H9 (cell line): ENCODE measurements at regions not wholly inside any gene's neighbourhood (a gene's known extent, or its start where the extent isn't known, plus 50 kb on each side); places are given as distances from the start of the nearest gene placed in this dataset.

Source experiments
- DNase-seq: peaks from one replicate; pipeline ENCODE4 v3.0.0-alpha.2; 2017
- H2AFZ ChIP-seq: one replicate; pipeline ENCODE4 v1.6.1; 2013; ENCODE audit warnings: mild to moderate bottlenecking, low read length, control low read depth, moderate library complexity
- H2AK5ac ChIP-seq: 2 replicates; pipeline ENCODE4 v1.6.1; 2013; ENCODE audit warnings: low read length, control low read depth, mixed read lengths; ENCODE audit not compliant: insufficient read length
- H2BK120ac ChIP-seq: one replicate; pipeline ENCODE4 v1.6.1; 2013; ENCODE audit warnings: low read depth, mild to moderate bottlenecking, low read length, control low read depth, inconsistent platforms; ENCODE audit not compliant: poor library complexity, severe bottlenecking
- H2BK12ac ChIP-seq: 2 replicates; pipeline ENCODE4 v1.6.1; 2013; ENCODE audit warnings: low read length, control low read depth, mixed read lengths, low read depth; ENCODE audit not compliant: insufficient read length
- H2BK15ac ChIP-seq: 2 replicates; pipeline ENCODE4 v1.6.1; 2013; ENCODE audit warnings: low read depth, low read length, control low read depth
- H2BK20ac ChIP-seq: one replicate; pipeline ENCODE4 v1.6.1; 2013; ENCODE audit warnings: low read depth, mild to moderate bottlenecking, low read length, control low read depth, inconsistent platforms; ENCODE audit not compliant: poor library complexity, severe bottlenecking
- H2BK5ac ChIP-seq: 2 replicates; pipeline ENCODE4 v1.6.1; 2013; ENCODE audit warnings: low read length, control low read depth, mixed read lengths; ENCODE audit not compliant: insufficient read length
- H3K14ac ChIP-seq: 2 replicates; pipeline ENCODE4 v1.6.1; 2013; ENCODE audit warnings: low read length, control low read depth; ENCODE audit not compliant: insufficient read depth
- H3K18ac ChIP-seq: 2 replicates; pipeline ENCODE4 v1.6.1; 2013; ENCODE audit warnings: low read depth, mild to moderate bottlenecking, mixed read lengths, low read length, control low read depth; ENCODE audit not compliant: insufficient read length
- H3K23ac ChIP-seq: 2 replicates; pipeline ENCODE4 v1.6.1; 2013; ENCODE audit warnings: low read length, control low read depth, mixed read lengths, low read depth; ENCODE audit not compliant: insufficient read length
- H3K23me2 ChIP-seq: 2 replicates; pipeline ENCODE4 v1.6.1; 2013; ENCODE audit warnings: low read depth, mild to moderate bottlenecking, mixed read lengths, low read length, control low read depth; ENCODE audit not compliant: insufficient read length, poor library complexity, severe bottlenecking
- H3K27ac ChIP-seq: 2 replicates; pipeline ENCODE4 v1.5.1; 2013; ENCODE audit warnings: low read length, control low read depth, mixed read lengths, low read depth; ENCODE audit not compliant: insufficient read length
- H3K27me3 ChIP-seq: 2 replicates; pipeline ENCODE4 v1.6.1; 2013; ENCODE audit warnings: low read length, control low read depth, inconsistent platforms; ENCODE audit not compliant: insufficient read depth
- H3K4ac ChIP-seq: 2 replicates; pipeline ENCODE4 v1.6.1; 2013; ENCODE audit warnings: low read depth, mild to moderate bottlenecking, control low read depth, inconsistent platforms, low read length, moderate library complexity
- H3K4me1 ChIP-seq: 2 replicates; pipeline ENCODE4 v1.6.1; 2013; ENCODE audit warnings: low read length, control low read depth, inconsistent platforms; ENCODE audit not compliant: insufficient read depth
- H3K4me2 ChIP-seq: 2 replicates; pipeline ENCODE4 v1.6.1; 2013; ENCODE audit warnings: low read length, control low read depth, mixed read lengths; ENCODE audit not compliant: insufficient read length, insufficient read depth
- H3K56ac ChIP-seq: 2 replicates; pipeline ENCODE4 v1.6.1; 2013; ENCODE audit warnings: low read depth, mild to moderate bottlenecking, mixed read lengths, low read length, control low read depth; ENCODE audit not compliant: insufficient read length
- H3K79me1 ChIP-seq: 2 replicates; pipeline ENCODE4 v1.6.1; 2013; ENCODE audit warnings: low read depth, mild to moderate bottlenecking, moderate library complexity, low read length, control low read depth, inconsistent platforms; ENCODE audit not compliant: insufficient read depth, poor library complexity, severe bottlenecking
- H3K79me2 ChIP-seq: 2 replicates; pipeline ENCODE4 v1.6.1; 2013; ENCODE audit warnings: low read length, control low read depth, inconsistent platforms; ENCODE audit not compliant: insufficient read depth
- H3K9ac ChIP-seq: 2 replicates; pipeline ENCODE4 v1.6.1; 2013; ENCODE audit warnings: low read length, control low read depth, mixed read lengths; ENCODE audit not compliant: insufficient read length; ENCODE audit errors: extremely low read depth
- H3K9me3 ChIP-seq: one replicate; pipeline ENCODE4 v1.6.1; 2013; ENCODE audit warnings: low read depth, low read length, inconsistent platforms; ENCODE audit not compliant: control insufficient read depth
- H3T11ph ChIP-seq: one replicate; pipeline ENCODE4 v1.6.1; 2013; ENCODE audit warnings: mild to moderate bottlenecking, low read length, control low read depth, inconsistent platforms
- H4K20me1 ChIP-seq: one replicate; pipeline ENCODE4 v1.6.1; 2013; ENCODE audit not compliant: control insufficient read depth, insufficient read length, insufficient read depth
- H4K5ac ChIP-seq: 2 replicates; pipeline ENCODE4 v1.6.1; 2013; ENCODE audit warnings: low read depth, mild to moderate bottlenecking, mixed read lengths, low read length, control low read depth; ENCODE audit not compliant: insufficient read length
- H4K8ac ChIP-seq: replicated peaks from 2 replicates; pipeline ENCODE4 v1.6.1; 2013; ENCODE audit warnings: low read length, control low read depth, mixed read lengths, low read depth; ENCODE audit not compliant: insufficient read length
- H4K91ac ChIP-seq: 2 replicates; pipeline ENCODE4 v1.6.1; 2013; ENCODE audit warnings: low read depth, mild to moderate bottlenecking, moderate library complexity, mixed read lengths, low read length, control low read depth; ENCODE audit not compliant: insufficient read length
- H3K27ac Mint-ChIP-seq, 3 experiments: 2 replicates in 2 of 3; 3 replicates in 1 of 3; pipeline ENCODE4 v1.8.0; 2020 to 2021; ENCODE audit warnings: mixed read lengths in 3 of 3, mild to moderate bottlenecking in 1 of 3, moderate library complexity in 1 of 3
- H3K27me3 Mint-ChIP-seq: 2 replicates; pipeline ENCODE4 v1.8.0; 2021; ENCODE audit warnings: low read depth, mild to moderate bottlenecking, moderate library complexity, mixed read lengths
- H3K36me3 Mint-ChIP-seq, 3 experiments: 2 replicates in 2 of 3; 3 replicates in 1 of 3; pipeline ENCODE4 v1.8.0; 2020 to 2021; ENCODE audit warnings: low read depth in 3 of 3, mixed read lengths in 3 of 3; ENCODE audit not compliant: insufficient read depth in 1 of 3
- H3K4me1 Mint-ChIP-seq, 2 experiments: 2 replicates each; pipeline ENCODE4 v1.8.0; 2020; ENCODE audit warnings: mixed read lengths in 2 of 2
- H3K4me3 Mint-ChIP-seq, 2 experiments: 2 replicates in 1 of 2; 3 replicates in 1 of 2; pipeline ENCODE4 v1.8.0; 2020 to 2021; ENCODE audit warnings: mild to moderate bottlenecking in 2 of 2, mixed read lengths in 2 of 2, moderate library complexity in 1 of 2
- H3K9me3 Mint-ChIP-seq, 2 experiments: 2 replicates in 1 of 2; 3 replicates in 1 of 2; pipeline ENCODE4 v1.8.0; 2020; ENCODE audit warnings: mild to moderate bottlenecking in 2 of 2, mixed read lengths in 2 of 2, moderate library complexity in 1 of 2
- WGBS: extraction: QIAGEN DNeasy Blood & Tissue Kit; methylation state at CpG from one replicate; pipeline ENCODE4 v1.1.7; 2013; ENCODE audit warnings: missing lambda C conversion rate, low lambda C conversion rate, mixed read lengths; ENCODE audit not compliant: insufficient read length; ENCODE audit errors: extremely low coverage; 5-methylcytosine and 5-hydroxymethylcytosine counted together
- TF ChIP-seq, protein P1 (sequence below): fragments of 200-600 bp; sonication (generic); conservative IDR thresholded peaks from 3 replicates; pipeline ENCODE4 v1.8.0; 2021; ENCODE audit warnings: antibody characterized with exemption, mild to moderate bottlenecking

DNA sequence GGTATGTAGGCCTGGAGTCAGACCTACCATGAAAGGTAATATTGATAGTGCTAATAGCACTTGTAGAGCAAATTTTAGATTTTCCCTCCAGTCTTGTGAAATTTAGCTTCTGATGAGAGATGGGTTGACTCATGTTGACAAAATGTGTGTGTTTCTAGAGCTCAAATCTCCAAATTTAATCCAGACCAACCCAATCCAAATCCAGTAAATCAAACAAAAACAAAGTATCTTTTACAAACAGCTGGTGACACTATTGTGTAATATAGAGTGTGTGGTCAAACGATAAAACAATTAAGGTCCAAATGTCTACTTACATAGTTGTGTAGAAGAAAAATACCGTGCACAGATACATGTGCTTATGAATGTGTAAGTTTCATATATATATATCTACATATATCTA is 63.4 kb upstream of the KITLG start:
- no peak overlapping the region for H3K14ac ChIP-seq
- H3K4me3 Mint-ChIP-seq: no peak overlapping the region
- no peaks in the 10 kb centered on the region for H3K9me3 ChIP-seq
- no peak overlapping the region for H3K18ac ChIP-seq
- no peaks in the 10 kb centered on the region for H3K79me2 ChIP-seq
- H2BK12ac ChIP-seq: no peak overlapping the region
- H3K4me1 Mint-ChIP-seq: peaks cover 4 to 6% of the 10 kb centered on the region in 2 experiments
- H3T11ph ChIP-seq: no peak overlapping the region
- H4K5ac ChIP-seq: no peak overlapping the region
- no peak overlapping the region for H2AFZ ChIP-seq
- H2BK120ac ChIP-seq: no peak overlapping the region
- no peaks in the 10 kb centered on the region for H3K27me3 ChIP-seq
- H3K27ac Mint-ChIP-seq: no peak overlapping the region
- no peaks in the 10 kb centered on the region for H3K23me2 ChIP-seq
- H3K56ac ChIP-seq: no peak overlapping the region
- no peak overlapping the region for H4K8ac ChIP-seq
- no peak overlapping the region for H2AK5ac ChIP-seq
- no CpG with 5 or more reads among the region's 2 CpGs for WGBS
- TF ChIP-seq, protein P1, sequence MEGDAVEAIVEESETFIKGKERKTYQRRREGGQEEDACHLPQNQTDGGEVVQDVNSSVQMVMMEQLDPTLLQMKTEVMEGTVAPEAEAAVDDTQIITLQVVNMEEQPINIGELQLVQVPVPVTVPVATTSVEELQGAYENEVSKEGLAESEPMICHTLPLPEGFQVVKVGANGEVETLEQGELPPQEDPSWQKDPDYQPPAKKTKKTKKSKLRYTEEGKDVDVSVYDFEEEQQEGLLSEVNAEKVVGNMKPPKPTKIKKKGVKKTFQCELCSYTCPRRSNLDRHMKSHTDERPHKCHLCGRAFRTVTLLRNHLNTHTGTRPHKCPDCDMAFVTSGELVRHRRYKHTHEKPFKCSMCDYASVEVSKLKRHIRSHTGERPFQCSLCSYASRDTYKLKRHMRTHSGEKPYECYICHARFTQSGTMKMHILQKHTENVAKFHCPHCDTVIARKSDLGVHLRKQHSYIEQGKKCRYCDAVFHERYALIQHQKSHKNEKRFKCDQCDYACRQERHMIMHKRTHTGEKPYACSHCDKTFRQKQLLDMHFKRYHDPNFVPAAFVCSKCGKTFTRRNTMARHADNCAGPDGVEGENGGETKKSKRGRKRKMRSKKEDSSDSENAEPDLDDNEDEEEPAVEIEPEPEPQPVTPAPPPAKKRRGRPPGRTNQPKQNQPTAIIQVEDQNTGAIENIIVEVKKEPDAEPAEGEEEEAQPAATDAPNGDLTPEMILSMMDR: no peak
- H3K79me1 ChIP-seq: no peaks in the 10 kb centered on the region
- H4K20me1 ChIP-seq: no peaks in the 10 kb centered on the region
- H3K27me3 Mint-ChIP-seq: no peaks in the 10 kb centered on the region; the same call in 1 of the 2 replicates
- no peak for DNase-seq
- no peak overlapping the region for H2BK20ac ChIP-seq
- no peaks in the 10 kb centered on the region for H3K36me3 Mint-ChIP-seq
- H2BK15ac ChIP-seq: no peak overlapping the region
- H3K23ac ChIP-seq: no peak overlapping the region
- H3K9ac ChIP-seq: no peak overlapping the region
- H2BK5ac ChIP-seq: no peak overlapping the region
- no peak overlapping the region for H3K4me2 ChIP-seq
- no peak overlapping the region for H3K4ac ChIP-seq
- no peak overlapping the region for H4K91ac ChIP-seq
- no peak overlapping the region for H3K27ac ChIP-seq
- no peaks in the 10 kb centered on the region for H3K9me3 Mint-ChIP-seq
- no peaks in the 10 kb centered on the region for H3K4me1 ChIP-seq
